NCI-H748 (cell line): ENCODE measurements at regions not wholly inside any gene's neighbourhood (a gene's known extent, or its start where the extent isn't known, plus 50 kb on each side); places are given as distances from the start of the nearest gene placed in this dataset.
"Not testable (repeated sequence)": the region's sequence is repeated elsewhere in the genome, so short reads cannot be mapped to it uniquely, and the experiment has no call there.

Experiments
- DNase-seq: peaks from one replicate; lab custom pipeline; 2025; ENCODE audit not compliant: unreplicated experiment; lab: John Stamatoyannopoulos, UW

GRCh38 chr7:69429911-69430383, 168.3 kb upstream of the AUTS2 start:
- no peak for DNase-seq

GRCh38 chr7:69430384-69431021, 167.8 kb upstream of the AUTS2 start:
- DNase-seq, result no peak

- no peak for DNase-seq
These were observed 166.6 kb upstream of the AUTS2 start for GRCh38 chr7:69431626-69432025.

GRCh38 chr7:69432276-69432675, 166.0 kb upstream of the AUTS2 start:
- DNase-seq, result peak; percentile 25

GRCh38 chr7:69433081-69433480, 165.2 kb upstream of the AUTS2 start:
- DNase-seq, result no peak

GRCh38 chr7:69434398-69434815, 163.9 kb upstream of the AUTS2 start:
- DNase-seq, result no peak

- no peak for DNase-seq
These were observed 162.6 kb upstream of the AUTS2 start for GRCh38 chr7:69435711-69436110.

GRCh38 chr7:69436946-69437345, 161.3 kb upstream of the AUTS2 start:
- DNase-seq, result no peak

- no peak for DNase-seq
These were observed 159.5 kb upstream of the AUTS2 start for GRCh38 chr7:69438584-69439412.

- no peak for DNase-seq
These were observed 158.5 kb upstream of the AUTS2 start for GRCh38 chr7:69439636-69440325.

- no peak for DNase-seq
These were observed 157.3 kb upstream of the AUTS2 start for GRCh38 chr7:69440976-69441375.

- no peak for DNase-seq
These were observed 155.1 kb upstream of the AUTS2 start for GRCh38 chr7:69443136-69443535.

- no peak for DNase-seq
These were observed 152.7 kb upstream of the AUTS2 start for GRCh38 chr7:69445541-69445940.

GRCh38 chr7:69446213-69446612, 152.1 kb upstream of the AUTS2 start:
- DNase-seq, result not testable (repeated sequence)

GRCh38 chr7:69448071-69448470, 150.2 kb upstream of the AUTS2 start:
- no peak for DNase-seq

GRCh38 chr7:69450456-69450855, 147.8 kb upstream of the AUTS2 start:
- DNase-seq, result peak; percentile 9

- DNase-seq, result no peak
These were observed 146.6 kb upstream of the AUTS2 start for GRCh38 chr7:69451715-69452114.

GRCh38 chr7:69452797-69453196, 145.5 kb upstream of the AUTS2 start:
- DNase-seq, result no peak

- DNase-seq, result peak; percentile 62
These were observed 140.4 kb upstream of the AUTS2 start for GRCh38 chr7:69457595-69458504.

GRCh38 chr7:69464035-69464434, 134.2 kb upstream of the AUTS2 start:
- no peak for DNase-seq

- DNase-seq, result no peak
These were observed 133.0 kb upstream of the AUTS2 start for GRCh38 chr7:69465262-69465661.
